ENCODE measurements at regions not wholly inside any gene's neighbourhood (a gene's known extent, or its start where the extent isn't known, plus 50 kb on each side); places are given as distances from the start of the nearest gene placed in this dataset.

- TF ChIP-seq CTCF (IDR thresholded peaks at IDR 0.05): no peak
- no peak for TF ChIP-seq POLR2A (IDR thresholded peaks at IDR 0.05)
- no peak for TF ChIP-seq POLR2AphosphoS5 (IDR thresholded peaks at IDR 0.05)
- no peak for TF ChIP-seq EP300 (IDR thresholded peaks at IDR 0.05; ENCODE audit: low read depth)
These were observed 125.2 kb upstream of the ZNF648 start for GRCh38 chr1:182186757-182187146.
